ENCODE measurements at regions not wholly inside any gene's neighbourhood (a gene's known extent, or its start where the extent isn't known, plus 50 kb on each side); places are given as distances from the start of the nearest gene placed in this dataset.

DNA sequence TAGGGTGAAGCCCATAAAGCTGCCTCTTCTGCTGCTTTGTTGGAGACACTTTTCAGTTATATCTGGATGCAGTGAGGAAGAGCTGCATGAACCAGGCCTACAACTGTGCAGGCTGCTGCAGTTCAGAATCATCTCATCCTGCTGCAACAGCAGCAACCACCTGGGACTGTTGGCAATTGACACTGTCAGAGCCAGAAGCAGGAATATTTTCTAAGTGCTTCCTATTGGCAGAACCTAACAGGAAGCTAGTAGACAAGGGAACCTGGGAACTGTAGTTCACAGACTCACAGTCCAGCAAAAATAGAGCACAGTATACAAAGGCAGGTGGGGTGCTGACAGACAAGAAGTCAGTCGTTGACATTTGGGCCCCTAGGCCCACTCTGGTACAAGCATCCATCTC is 452.9 kb upstream of the SPRED2 start:
- DNase-seq, result no peak

DNA sequence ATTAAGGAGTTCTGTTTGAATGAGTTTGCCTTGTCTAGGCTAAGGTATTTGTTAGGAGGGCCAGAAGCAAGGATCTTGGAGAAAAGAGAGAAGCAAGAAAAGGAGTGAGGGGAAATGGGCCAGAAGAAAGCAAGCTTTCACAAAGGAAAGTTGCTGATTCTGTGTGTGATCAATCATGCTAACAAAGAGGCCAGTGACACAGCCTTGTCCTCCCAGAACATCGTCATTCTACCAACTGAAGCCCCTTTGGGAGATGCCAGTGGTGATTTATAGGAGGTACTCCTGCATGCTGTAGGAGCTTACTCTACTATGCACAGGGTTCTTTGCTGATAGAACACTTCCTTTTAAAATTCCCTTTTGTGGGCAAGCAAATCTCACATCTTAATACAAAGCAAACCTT is 449.2 kb upstream of the SPRED2 start:
- no peak for DNase-seq

DNA sequence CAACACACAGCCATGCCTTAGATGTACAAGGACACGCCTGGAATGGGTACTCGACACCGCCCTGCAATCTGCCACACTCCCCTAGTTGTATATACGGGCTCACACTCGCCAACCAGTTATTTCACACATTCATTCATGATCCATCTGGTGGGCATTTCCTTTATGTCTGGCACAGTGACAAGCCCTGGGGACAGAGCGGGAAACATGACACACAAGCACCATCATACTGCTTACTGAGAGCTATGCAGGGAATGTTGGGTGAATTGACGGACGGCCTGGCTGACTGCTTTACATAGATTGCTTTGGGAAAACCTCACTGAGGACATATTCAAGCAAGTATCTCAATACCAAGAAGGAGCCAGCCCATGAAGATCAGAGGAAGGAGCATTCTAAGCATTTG is 448.0 kb upstream of the SPRED2 start:
- no peak for DNase-seq

DNA sequence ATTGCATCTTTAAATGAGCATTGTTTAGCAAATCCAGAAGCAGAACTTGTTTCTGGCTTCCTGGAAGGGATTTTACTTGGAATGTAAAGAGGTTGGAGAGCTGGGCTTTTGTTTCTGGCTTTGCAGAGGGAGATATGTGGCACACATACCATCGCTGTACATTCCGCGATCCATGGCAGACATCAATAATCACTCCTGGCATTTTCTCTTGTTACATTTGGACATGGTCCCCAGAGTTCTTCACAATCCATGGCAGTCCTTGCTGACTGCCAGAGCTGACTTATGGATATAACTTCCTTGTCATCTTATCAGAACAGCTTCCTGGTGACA is 445.6 kb upstream of the SPRED2 start:
- DNase-seq, result no peak

DNA sequence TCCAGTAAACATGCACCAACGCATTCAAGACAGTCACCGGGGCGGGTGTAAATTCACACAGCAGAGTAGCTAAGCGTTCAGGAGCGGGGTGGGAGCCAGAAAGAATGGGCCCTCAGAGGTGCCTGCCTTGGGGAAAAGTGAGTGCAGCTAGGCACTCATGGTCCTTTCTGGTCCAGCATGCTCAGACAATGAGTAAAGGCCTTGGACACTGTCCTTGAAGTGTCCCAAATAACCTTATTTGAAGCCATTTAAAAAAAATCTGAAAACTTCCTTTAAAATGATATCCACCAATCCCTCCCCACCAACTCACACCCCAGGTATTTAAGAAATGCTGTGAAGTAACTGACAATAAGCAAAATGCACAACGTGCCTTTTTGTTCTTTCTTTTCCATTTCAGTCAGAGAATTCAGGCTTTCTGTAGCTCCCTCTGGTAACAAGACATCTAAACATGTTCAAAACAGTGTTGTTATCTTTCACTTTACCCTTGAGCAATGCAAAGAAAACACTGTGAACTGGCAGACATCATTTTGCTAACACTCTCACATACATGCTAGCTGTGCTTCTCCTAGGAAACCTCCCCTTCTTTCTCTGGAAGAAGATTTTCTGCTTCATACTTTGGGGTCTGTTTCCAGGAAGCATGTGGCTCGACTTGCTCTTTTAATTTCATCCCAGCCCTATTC is 445.1 kb upstream of the SPRED2 start:
- no peak for DNase-seq

DNA sequence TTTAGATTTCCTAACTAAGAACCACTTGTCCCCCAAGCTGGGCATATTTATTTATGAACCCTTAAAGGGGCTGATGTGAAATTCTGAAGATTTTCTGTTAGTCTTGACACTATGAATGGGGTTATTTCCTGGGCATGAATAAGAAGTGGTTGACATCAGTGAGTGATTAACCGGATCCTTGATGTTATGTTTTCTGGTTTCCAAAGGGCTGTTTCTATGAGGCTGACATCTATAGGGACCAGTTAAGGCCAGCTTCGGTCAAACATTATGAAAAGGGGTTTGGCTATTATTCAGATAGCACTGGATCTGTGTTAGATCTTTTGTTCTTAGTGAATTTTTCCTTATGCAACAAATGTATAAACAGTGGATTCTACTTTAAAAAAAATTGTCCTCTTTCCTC is 443.7 kb upstream of the SPRED2 start:
- no peak for DNase-seq

DNA sequence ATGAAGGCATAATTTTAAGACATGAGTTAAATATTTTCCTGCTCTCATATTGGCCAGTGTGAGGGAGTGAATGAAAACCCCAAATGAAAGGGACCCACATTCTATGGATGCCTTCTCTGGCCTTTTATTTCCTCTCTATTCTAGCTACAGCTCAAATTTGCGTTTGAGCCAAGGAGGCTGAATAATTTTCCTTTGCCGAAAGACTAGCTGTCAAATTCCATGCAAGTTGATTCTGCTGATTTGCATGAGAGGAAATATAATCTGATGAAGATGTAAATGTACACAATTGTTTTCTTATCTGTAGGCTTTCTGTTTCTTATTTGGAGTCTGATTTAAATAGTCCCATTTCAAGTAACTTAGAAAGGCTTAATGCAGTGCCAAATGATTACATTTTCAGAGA is 438.4 kb upstream of the SPRED2 start:
- DNase-seq, result no peak

DNA sequence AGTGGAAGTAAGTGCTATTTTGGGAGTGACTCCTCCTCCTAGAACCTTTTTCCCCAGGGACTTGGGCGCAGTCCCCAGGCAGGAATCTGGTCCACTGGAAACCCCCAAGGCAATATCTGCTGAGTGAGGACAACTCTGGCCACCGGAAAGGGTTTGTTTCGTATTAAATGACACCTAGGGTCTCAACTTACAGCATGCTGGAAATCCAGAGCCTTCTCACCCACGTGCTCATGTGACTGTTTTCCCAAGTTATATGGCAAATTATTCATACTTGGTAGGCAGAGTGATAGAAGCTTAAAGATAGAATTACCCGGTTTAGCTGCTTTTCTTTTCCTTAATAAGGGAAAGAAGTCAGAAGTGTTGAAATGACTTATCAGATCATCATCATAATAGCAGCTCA is 436.9 kb upstream of the SPRED2 start:
- no peak for DNase-seq

DNA sequence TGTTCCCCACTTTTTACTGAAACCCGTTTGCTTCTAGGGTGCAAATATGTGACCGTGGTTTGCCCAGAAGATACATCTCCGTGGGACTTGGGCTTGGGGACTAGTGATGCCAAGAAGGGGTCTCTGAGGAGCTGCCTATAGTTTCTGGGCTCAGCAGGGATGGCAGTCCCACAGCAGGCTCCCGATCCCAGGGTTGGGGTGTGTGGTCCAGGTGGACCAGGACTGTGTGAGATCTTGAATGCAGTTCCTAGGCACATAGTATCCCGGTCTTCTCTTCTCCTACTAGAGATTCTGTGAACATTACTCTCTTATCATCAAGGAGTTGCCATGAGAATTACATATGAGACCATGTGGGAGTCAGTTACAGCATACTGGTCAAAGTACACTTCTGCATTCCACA is 435.8 kb upstream of the SPRED2 start:
- no peak for DNase-seq

DNA sequence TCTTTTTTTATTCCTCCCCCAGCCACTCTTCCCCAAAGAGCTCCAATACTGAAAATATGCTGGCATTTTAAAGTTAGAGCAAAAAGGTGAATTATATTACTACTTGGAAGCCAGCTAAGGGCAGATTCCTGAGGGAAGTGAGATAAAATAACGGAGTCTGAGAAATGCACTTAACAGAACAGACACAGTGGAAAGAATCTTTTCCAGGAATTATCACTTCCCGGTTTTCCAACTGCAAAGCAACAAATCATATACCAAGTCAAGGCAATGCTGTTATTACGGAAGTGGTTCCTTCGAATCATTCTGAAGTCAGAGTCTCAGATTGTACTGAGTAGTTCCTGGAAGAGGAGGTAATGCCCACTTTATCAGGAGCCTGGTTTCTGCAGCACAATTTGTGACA is 435.0 kb upstream of the SPRED2 start:
- DNase-seq, result no peak

DNA sequence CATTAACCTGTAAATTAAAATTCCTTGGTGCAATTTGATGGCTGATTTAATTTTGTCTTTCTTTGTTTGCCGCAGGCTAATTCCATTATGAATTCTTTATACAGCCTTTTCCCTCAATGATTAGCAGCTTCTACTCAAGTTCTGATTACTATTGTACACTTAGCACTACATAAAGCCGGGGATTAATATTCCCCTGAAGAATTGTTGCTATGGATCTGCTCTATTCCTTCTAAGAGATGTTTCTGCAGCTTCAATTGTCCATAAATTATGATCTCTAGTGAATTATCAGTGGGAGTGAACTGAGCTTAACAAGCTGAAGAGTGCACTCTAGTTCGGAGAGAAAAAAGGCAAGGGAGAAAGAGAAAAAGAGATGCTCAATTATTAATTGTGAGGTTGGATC is 433.7 kb upstream of the SPRED2 start:
- DNase-seq, result no peak

DNA sequence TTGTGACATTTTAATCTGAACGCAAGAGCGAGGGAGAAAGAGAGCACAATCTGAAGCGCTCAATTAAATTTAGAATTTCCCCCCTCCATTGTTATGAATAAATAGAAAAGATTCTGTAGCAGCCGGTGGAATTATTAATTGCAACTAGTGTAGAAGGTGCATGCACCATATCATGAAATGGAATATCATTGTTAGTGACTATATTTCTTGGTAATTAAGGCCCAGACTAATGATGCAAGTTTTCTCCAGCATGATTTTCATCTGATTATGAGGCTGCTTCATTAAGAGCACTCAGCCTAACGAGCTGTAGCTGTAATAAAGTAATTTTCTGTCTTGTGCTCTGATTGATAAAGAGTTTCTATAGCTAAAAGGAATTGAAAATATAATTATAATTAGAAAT is 432.2 kb upstream of the SPRED2 start:
- no peak for DNase-seq

DNA sequence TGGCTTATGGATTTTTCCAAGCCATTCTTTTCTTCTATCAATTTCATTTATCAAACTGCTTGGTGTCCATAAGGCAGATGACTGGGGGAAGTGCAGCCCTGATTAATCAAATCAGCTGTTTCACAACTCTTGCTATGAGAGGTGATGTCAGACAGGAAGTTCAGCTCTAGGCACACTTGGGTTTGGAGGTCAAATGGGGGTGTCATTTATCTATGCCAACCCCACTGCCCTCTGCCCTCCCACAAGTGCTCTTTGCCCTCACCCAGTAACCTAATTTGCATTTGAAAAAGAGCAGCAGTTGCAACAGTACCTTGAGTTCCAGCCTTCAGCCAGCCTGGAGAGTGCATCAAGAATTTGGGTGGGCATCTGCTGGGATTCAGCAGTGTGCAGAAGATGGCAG is 431.3 kb upstream of the SPRED2 start:
- no peak for DNase-seq

DNA sequence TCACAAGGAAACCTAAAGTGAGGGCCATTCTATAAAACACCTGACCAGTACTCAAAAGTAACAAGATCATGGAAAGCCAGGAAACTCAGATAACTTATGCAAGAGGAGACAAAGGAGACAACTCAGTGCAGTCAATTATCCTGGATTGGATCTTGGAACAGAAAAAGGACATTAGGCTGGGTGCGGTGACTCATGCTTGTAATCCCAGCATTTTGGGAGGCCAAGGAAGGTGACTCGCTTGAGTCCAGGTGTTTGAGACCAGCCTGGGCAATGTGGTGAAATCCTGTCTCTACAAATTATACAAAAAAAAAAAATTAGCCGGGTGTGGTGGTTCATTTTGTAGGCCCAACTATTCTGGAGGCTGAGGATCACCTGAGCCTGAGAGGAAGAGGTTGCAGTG is 424.5 kb upstream of the SPRED2 start:
- DNase-seq, result no peak

DNA sequence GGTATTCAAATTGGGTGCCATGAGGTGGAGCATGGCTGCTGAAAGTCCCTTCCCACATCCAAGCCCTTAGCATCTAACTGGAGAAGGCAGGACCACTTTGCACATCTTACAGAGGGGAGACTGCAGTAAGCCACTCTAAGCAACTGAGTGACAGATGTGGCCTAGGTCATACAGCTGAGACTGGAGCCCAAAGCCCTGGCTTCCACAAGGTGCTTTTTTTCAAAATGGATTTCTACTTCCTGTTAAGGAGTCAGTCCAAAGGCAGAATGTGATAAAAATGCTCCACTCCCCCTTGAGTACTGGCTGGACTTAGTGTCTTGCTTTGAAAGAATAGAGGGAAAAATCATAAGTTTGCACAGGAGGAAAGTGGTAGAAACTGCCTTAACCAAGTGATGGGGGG is 424.0 kb upstream of the SPRED2 start:
- no peak for DNase-seq

DNA sequence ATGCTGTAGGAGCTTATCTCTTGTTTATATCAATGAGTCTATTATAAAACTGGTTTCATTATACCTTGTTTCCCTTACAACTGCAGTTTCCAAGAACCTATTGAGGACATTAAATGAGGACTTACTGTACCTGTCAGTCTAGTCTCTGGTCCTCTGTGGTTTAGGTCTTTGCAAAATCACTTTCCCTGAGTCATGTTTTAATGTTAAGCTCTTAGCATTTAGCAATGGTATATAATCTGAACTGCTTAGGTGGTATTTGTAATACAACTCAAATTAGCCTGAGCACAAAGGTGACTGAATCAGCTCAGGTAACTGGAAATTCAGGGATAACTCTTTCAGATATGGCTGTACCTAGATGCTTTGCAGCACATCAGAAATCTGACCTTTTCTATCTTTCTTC is 418.3 kb upstream of the SPRED2 start:
- no peak for DNase-seq

DNA sequence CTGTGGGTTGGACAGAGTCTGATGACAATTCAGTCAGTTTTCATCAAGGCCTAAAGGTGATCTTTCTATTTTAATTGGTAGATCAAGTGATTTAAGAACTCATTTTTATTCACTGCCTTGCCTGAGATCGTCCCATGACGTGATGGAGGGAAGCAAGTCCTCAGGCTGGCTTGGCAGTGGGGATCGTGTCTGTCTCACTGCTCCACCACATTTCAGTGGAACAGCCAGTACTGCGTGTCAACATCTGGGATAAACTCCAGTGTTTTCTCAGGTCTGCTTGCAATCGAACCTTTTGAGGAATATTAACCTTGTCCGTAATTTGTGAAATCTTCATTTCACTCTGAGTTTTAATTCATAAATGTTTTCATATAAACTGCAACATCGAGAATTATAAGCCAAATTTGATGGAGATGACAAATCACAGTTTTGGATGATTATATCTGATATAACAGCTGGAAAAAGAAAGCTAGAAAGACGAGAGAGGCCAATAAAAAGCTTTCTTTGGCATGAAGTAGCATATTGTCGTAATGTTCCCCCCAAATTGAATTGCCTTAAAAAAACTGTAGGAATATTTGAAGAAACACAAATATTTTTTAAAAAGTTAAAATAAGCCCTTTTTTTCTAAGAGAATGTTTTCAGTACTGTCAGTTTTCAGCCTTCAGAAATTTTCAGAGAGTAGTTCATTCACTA is 414.7 kb upstream of the SPRED2 start:
- no peak for DNase-seq

DNA sequence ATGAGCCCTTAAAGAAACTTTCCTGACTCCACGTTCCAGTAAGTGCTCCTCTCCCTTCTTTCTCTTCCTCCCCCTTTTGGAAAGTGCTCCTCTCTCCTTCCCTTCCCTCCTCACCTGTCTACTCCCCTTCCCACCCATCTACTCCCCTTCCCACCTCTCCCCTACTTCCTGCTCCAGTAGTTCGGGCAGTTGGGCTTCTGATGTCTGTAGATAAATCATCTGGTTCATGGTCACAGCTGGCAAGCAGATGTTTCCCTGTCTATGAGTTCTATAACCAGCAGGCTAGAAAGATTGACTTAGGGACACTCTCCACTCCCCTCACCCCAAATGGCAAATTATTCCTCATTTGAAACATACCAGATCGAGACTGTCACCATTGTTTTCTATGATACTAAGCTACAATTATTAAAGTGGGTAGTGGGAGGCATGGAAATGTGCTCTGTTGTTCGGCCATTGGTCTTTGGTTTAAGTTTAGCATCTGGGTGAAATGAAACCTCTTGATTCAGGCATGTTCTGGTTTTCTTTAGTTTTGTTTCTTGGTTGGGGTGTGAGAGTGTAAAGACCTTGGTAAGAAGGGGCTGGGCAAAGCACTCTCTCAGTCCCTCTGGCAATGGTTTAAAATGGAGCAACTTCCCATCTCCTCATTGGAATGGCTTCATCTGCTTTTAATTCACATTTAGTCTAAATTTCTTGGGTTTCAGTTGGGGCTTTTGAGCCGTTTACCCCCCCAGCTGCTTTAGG is 413.2 kb upstream of the SPRED2 start:
- no peak for DNase-seq

DNA sequence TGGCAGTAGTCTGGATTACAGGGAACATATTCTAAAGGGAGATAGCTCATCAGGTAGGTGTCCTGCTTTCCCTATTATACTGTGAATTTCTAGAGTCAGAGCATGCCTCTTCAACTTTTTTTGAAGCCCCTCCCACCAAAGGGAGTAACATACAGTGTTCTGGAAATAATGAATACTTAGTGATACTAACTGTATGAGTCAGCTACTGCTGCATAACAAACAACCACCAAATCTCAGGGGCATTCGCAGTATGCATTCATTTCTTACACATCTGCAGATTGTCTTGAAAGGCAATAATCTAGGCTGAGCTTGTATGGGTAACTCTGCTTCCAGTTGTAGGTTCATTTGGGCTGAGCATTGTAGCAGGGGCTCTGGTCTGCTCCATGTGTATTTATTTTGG is 409.7 kb upstream of the SPRED2 start:
- DNase-seq, result no peak

DNA sequence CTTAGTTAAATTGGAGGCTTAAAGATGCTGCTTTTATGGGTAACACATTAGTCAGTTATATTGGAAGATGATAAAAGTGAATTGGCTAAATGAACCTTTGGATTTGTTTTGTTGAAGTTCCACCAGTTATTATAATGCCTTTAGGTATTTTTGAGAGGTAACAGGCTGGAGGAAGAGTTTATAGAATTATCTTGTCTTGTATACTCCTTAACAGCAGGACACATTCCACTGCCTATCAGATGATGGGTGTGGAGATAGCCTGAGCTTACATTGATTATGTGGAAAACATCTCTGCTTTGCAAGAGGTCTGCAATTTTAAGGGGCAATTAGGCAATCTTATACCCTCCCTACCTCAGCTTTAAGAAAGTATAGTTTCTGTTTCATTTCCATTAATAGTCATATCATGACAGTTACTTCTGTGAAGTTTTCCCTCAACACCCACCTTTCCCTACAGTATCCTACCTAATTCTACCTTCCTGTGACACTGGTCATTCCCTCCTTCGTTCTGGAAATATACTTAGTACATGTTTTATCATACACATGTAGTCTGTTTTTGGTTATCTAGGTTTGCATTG is 403.7 kb upstream of the SPRED2 start:
- DNase-seq, result no peak

DNA sequence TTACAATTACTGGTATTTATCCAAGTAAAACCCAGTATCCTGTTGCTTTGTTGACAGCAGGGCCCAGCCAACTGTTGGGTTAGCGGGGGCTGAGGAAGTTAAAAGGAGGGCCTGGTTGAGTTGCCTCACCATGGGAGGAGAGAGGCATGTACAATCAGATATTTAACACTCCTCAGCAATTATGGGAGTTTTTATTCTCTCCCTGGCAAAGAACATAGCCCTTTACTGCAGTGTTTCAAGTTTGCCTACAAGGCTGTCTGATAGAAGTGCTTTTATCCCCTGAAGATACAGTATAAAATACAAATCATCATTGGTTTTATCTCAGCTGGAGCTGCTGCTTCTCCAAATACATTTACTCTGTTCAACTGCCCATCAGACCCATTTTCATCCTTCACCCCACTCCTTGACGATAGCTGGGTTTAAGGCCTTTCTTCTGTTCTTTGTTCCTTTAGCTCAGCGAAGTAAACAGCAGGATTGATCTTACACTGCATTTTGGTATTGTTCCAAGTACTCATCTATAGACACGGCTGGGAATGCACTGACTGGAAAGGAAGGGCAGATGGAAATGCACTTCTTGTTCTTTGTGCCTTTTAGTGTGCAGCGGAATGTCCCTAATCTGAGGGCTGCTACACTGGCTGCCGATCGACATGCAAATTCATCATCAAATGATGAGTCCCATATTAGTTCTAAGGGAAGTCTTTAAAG is 402.5 kb upstream of the SPRED2 start:
- DNase-seq, result no peak

DNA sequence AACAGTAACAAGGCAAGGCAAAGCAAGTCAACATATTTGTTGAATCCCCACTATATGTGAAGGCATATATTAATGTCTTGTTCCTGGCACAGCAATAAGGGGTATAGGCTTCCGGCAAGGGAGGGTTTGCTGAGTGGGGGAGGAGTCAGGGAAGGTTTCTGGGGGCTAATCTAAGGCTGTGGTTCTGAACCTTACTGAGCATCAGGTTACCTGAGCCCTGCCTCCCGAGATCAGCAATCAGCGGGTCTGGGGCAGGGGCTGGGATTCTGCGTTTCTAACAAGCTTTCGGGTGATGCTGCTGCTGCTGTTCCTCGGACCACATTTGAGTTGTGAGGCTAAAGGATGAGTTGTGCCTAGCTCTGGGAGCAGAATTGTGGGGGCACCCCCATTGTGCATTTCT is 401.7 kb upstream of the SPRED2 start:
- no peak for DNase-seq

DNA sequence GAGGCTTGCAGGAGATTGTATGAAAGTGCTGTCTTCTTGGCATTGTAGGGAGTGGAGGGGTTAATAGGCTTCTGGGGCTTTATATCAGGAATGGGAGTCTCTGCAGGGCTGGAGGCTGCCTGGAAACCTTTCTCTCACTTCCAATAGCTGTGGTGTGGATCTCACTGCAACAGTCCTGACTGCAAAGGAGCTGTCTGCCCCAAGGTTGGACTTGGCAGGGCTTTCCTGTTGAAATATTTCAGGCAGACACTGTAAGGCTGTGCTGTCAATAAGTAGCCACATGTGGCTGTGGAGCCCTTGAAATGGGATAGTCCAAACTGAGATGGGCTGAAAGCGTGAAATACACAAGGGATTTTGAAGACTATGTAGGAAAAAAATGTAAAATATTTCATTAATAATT is 399.1 kb upstream of the SPRED2 start:
- DNase-seq, result no peak

Measured in inflammatory macrophage (primary cell).